RWPE2 (cell line): ENCODE measurements at regions not wholly inside any gene's neighbourhood (a gene's known extent, or its start where the extent isn't known, plus 50 kb on each side); places are given as distances from the start of the nearest gene placed in this dataset.

Source experiments
- ATAC-seq: fragments of 200-7000 bp; cut with Tn5 transposase; 3 replicates; pipeline ENCODE4 v1.9.1; 2021; ENCODE audit warnings: low read depth
- DNase-seq: peaks from one replicate; pipeline ENCODE4 v3.0.0-alpha.2; 2020; ENCODE audit warnings: low spot score
- H3K27ac ChIP-seq: fragments of 450-650 bp; 2 replicates; pipeline ENCODE4 v1.5.1; 2017; ENCODE audit warnings: mild to moderate bottlenecking; ENCODE audit not compliant: poor library complexity, severe bottlenecking
- H3K27me3 ChIP-seq: fragments of 250-450 bp; sonication (Bioruptor Pico); 2 replicates; pipeline ENCODE4 v1.5.1; 2021; ENCODE audit warnings: mild to moderate bottlenecking, moderate library complexity; ENCODE audit not compliant: insufficient read depth, poor library complexity, severe bottlenecking
- H3K36me3 ChIP-seq: fragments of 250-450 bp; sonication (Bioruptor Pico); 2 replicates; pipeline ENCODE4 v1.5.1; 2020; ENCODE audit warnings: low read depth, mild to moderate bottlenecking, moderate library complexity
- H3K4me1 ChIP-seq: fragments of 250-450 bp; sonication (Bioruptor Pico); 2 replicates; pipeline ENCODE4 v1.5.1; 2021; ENCODE audit warnings: mild to moderate bottlenecking, moderate library complexity; ENCODE audit not compliant: insufficient read depth, poor library complexity, severe bottlenecking
- H3K4me3 ChIP-seq: fragments of 250-450 bp; sonication (Bioruptor Pico); 2 replicates; pipeline ENCODE4 v1.5.1; 2021; ENCODE audit warnings: mild to moderate bottlenecking, moderate library complexity; ENCODE audit not compliant: severe bottlenecking
- H3K9me3 ChIP-seq: fragments of 250-450 bp; sonication (Bioruptor Pico); 2 replicates; pipeline ENCODE4 v1.5.1; 2021; ENCODE audit warnings: mild to moderate bottlenecking, moderate library complexity; ENCODE audit not compliant: severe bottlenecking
- CTCF ChIP-seq: fragments of 450-650 bp; IDR thresholded peaks from one replicate; pipeline ENCODE4 v1.5.1; 2017; ENCODE audit warnings: mild to moderate bottlenecking, moderate library complexity; ENCODE audit not compliant: poor library complexity, severe bottlenecking

- no peaks in the 10 kb centered on the region for H3K27me3 ChIP-seq
- no peaks in the 10 kb centered on the region for H3K36me3 ChIP-seq
- no peak for TF ChIP-seq CTCF
- DNase-seq (no peak), ATAC-seq (no peak)
- H3K4me1 ChIP-seq, result no peaks in the 10 kb centered on the region
- H3K9me3 ChIP-seq, result no peaks in the 10 kb centered on the region
- H3K4me3 ChIP-seq, result no peak overlapping the region
- no peak overlapping the region for H3K27ac ChIP-seq
Measured at GRCh38 chr3:30408105-30408557, 198.3 kb upstream of the TGFBR2 start.

- Histone ChIP-seq H3K4me1 (peaks cover 22% of the 10 kb centered on the region), H3K27ac (no peak overlapping the region), H3K9me3 (no peaks in the 10 kb centered on the region), H3K27me3 (no peaks in the 10 kb centered on the region), H3K4me3 (no peak overlapping the region), H3K36me3 (no peaks in the 10 kb centered on the region)
- peak; percentile 73 for ATAC-seq
- TF ChIP-seq CTCF, result no peak
- DNase-seq, result no peak
Measured at GRCh38 chr3:30418443-30418842, 188.0 kb upstream of the TGFBR2 start.

GRCh38 chr3:30421266-30421665 is 185.1 kb upstream of the TGFBR2 start:
- TF ChIP-seq CTCF, result no peak
- peaks cover 3% of the 10 kb centered on the region for H3K9me3 ChIP-seq
- H3K36me3 ChIP-seq, result no peaks in the 10 kb centered on the region
- DNase-seq (no peak), ATAC-seq (peak; percentile 77)
- peaks cover 22% of the 10 kb centered on the region for H3K4me1 ChIP-seq
- peak overlapping the region; percentile 10 for H3K27ac ChIP-seq
- H3K27me3 ChIP-seq, result no peaks in the 10 kb centered on the region
- H3K4me3 ChIP-seq, result no peak overlapping the region

GRCh38 chr3:30426293-30426993 is 180.0 kb upstream of the TGFBR2 start:
- no peak for TF ChIP-seq CTCF
- peaks cover 8% of the 10 kb centered on the region for H3K4me1 ChIP-seq
- no peaks in the 10 kb centered on the region for H3K36me3 ChIP-seq
- no peak overlapping the region for H3K4me3 ChIP-seq
- DNase-seq (no peak), ATAC-seq (no peak)
- H3K27ac ChIP-seq, result no peak overlapping the region
- no peaks in the 10 kb centered on the region for H3K27me3 ChIP-seq
- H3K9me3 ChIP-seq, result peaks cover 3% of the 10 kb centered on the region

GRCh38 chr3:30428251-30428650 is 178.2 kb upstream of the TGFBR2 start:
- H3K36me3 ChIP-seq, result no peaks in the 10 kb centered on the region

More at GRCh38 chr3:30428251-30428650, 178.2 kb upstream of the TGFBR2 start:
- Histone ChIP-seq H3K9me3 (peaks cover 3% of the 10 kb centered on the region), H3K4me1 (peaks cover 3% of the 10 kb centered on the region), H3K27me3 (no peaks in the 10 kb centered on the region), H3K27ac (no peak overlapping the region), H3K4me3 (no peak overlapping the region)
- DNase-seq, result no peak
- ATAC-seq, result no peak
- no peak for TF ChIP-seq CTCF
